MM.1S (cell line): ENCODE measurements at regions not wholly inside any gene's neighbourhood (a gene's known extent, or its start where the extent isn't known, plus 50 kb on each side); places are given as distances from the start of the nearest gene placed in this dataset.

Source experiments
- DNase-seq: peaks from one replicate; pipeline ENCODE4 v3.0.0-alpha.2; 2015
- H2AFZ ChIP-seq: fragments of 300-600 bp; sonication (generic); 2 replicates; pipeline ENCODE4 v1.6.0; 2016; ENCODE audit warnings: antibody characterized with exemption, low read length
- H3F3A ChIP-seq: fragments of 300-600 bp; sonication (generic); 2 replicates; pipeline ENCODE4 v1.6.1; 2016; ENCODE audit warnings: mild to moderate bottlenecking, antibody characterized with exemption, low read length, moderate library complexity, mixed read lengths; ENCODE audit not compliant: insufficient read depth
- H3K27ac ChIP-seq: fragments of 300-600 bp; sonication (generic); 2 replicates; pipeline ENCODE4 v1.5.1; 2016; ENCODE audit warnings: mild to moderate bottlenecking, low read length
- H3K27me3 ChIP-seq: fragments of 300-600 bp; sonication (generic); replicated peaks from 2 replicates; pipeline ENCODE4 v1.6.0; 2016; ENCODE audit warnings: low read length; ENCODE audit not compliant: insufficient read depth
- H3K36me3 ChIP-seq: fragments of 300-600 bp; sonication (generic); replicated peaks from 2 replicates; pipeline ENCODE4 v1.6.1; 2016; ENCODE audit warnings: mild to moderate bottlenecking, low read length, mixed read lengths; ENCODE audit not compliant: insufficient read depth
- H3K4me1 ChIP-seq: fragments of 300-600 bp; sonication (generic); 2 replicates; pipeline ENCODE4 v1.6.1; 2016; ENCODE audit warnings: low read length, mixed read lengths
- H3K4me2 ChIP-seq: fragments of 300-600 bp; sonication (generic); 2 replicates; pipeline ENCODE4 v1.6.0; 2016; ENCODE audit warnings: low read depth, low read length
- H3K4me3 ChIP-seq: fragments of 300-600 bp; sonication (generic); 2 replicates; pipeline ENCODE4 v1.5.1; 2016; ENCODE audit warnings: low read length, mixed read lengths
- H3K79me2 ChIP-seq: fragments of 300-600 bp; sonication (generic); 2 replicates; pipeline ENCODE4 v1.6.1; 2016; ENCODE audit warnings: mixed run types, low read length, mixed read lengths
- H3K9ac ChIP-seq: fragments of 300-600 bp; sonication (generic); 2 replicates; pipeline ENCODE4 v1.6.1; 2016; ENCODE audit warnings: low read length, mixed read lengths
- H3K9me2 ChIP-seq: fragments of 300-600 bp; sonication (generic); replicated peaks from 2 replicates; pipeline ENCODE4 v1.6.1; 2016; ENCODE audit warnings: mild to moderate bottlenecking, low read length, mixed read lengths; ENCODE audit not compliant: insufficient read depth
- H3K9me3 ChIP-seq: fragments of 300-600 bp; sonication (generic); replicated peaks from 2 replicates; pipeline ENCODE4 v1.6.1; 2016; ENCODE audit warnings: mild to moderate bottlenecking, low read length, mixed read lengths; ENCODE audit not compliant: insufficient read depth
- H4K20me1 ChIP-seq: fragments of 300-600 bp; sonication (generic); 2 replicates; pipeline ENCODE4 v1.6.1; 2016; ENCODE audit warnings: mild to moderate bottlenecking, low read length, moderate library complexity, mixed read lengths; ENCODE audit not compliant: insufficient read depth
- EZH2 ChIP-seq: fragments of 300-600 bp; sonication (generic); optimal IDR thresholded peaks from 2 replicates; pipeline ENCODE3; 2017; ENCODE audit warnings: low read depth, mild to moderate bottlenecking, antibody characterized with exemption, low read length, mixed read lengths
- EZH2phosphoT487 ChIP-seq: fragments of 300-600 bp; sonication (generic); IDR thresholded peaks from 2 replicates; pipeline ENCODE4 v1.6.1; 2018; ENCODE audit warnings: antibody characterized with exemption, low read length
- TF ChIP-seq, protein P1 (sequence below): fragments of 300-600 bp; sonication (generic); IDR thresholded peaks from 2 replicates; pipeline ENCODE4 v1.5.1; 2016; ENCODE audit warnings: antibody characterized with exemption, low read length, mixed read lengths

- TF ChIP-seq EZH2phosphoT487 (no peak), EZH2 (no peak)
- TF ChIP-seq, protein P1, sequence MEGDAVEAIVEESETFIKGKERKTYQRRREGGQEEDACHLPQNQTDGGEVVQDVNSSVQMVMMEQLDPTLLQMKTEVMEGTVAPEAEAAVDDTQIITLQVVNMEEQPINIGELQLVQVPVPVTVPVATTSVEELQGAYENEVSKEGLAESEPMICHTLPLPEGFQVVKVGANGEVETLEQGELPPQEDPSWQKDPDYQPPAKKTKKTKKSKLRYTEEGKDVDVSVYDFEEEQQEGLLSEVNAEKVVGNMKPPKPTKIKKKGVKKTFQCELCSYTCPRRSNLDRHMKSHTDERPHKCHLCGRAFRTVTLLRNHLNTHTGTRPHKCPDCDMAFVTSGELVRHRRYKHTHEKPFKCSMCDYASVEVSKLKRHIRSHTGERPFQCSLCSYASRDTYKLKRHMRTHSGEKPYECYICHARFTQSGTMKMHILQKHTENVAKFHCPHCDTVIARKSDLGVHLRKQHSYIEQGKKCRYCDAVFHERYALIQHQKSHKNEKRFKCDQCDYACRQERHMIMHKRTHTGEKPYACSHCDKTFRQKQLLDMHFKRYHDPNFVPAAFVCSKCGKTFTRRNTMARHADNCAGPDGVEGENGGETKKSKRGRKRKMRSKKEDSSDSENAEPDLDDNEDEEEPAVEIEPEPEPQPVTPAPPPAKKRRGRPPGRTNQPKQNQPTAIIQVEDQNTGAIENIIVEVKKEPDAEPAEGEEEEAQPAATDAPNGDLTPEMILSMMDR: no peak
- Histone ChIP-seq H3K9me2 (no peaks in the 10 kb centered on the region), H4K20me1 (no peaks in the 10 kb centered on the region), H3F3A (no peaks in the 10 kb centered on the region), H3K9me3 (no peaks in the 10 kb centered on the region), H3K27me3 (no peaks in the 10 kb centered on the region), H3K4me2 (no peak overlapping the region), H3K27ac (no peak overlapping the region), H3K79me2 (no peaks in the 10 kb centered on the region), H3K4me1 (no peaks in the 10 kb centered on the region), H3K36me3 (no peaks in the 10 kb centered on the region), H3K9ac (no peak overlapping the region), H2AFZ (no peak overlapping the region), H3K4me3 (no peak overlapping the region)
- no peak for DNase-seq
Measured at GRCh38 chr9:14427419-14427818, 113.5 kb upstream of the NFIB start.

DNA sequence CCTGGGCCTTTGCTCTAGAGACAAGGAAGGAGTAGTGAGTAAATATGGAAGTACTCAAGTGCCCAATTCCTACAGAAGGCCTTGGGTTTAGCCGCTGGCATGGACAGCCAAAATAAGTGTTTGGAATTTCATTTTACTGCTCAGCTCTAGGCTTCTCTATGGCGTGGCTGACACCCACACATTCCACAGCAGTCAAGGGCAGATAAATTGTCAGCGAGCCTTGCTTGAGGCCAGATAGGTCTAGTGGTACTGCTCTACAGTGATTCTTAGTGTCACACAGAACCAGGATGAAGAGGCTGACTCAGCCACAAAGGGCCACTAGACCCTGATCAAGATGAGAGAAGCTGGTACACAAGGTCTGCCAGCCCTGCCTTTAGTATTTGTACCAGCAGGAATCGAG, 111.0 kb upstream of the NFIB start:
- no peaks in the 10 kb centered on the region for H3K27me3 ChIP-seq
- DNase-seq: no peak
- no peak overlapping the region for H3K4me2 ChIP-seq
- no peaks in the 10 kb centered on the region for H3F3A ChIP-seq
- H3K9me3 ChIP-seq: no peaks in the 10 kb centered on the region
- no peak overlapping the region for H3K9ac ChIP-seq
- H4K20me1 ChIP-seq: no peaks in the 10 kb centered on the region
- no peak for TF ChIP-seq EZH2
- TF ChIP-seq, protein P1: no peak
- TF ChIP-seq EZH2phosphoT487: no peak
- no peaks in the 10 kb centered on the region for H3K36me3 ChIP-seq
- no peak overlapping the region for H3K4me3 ChIP-seq
- H3K4me1 ChIP-seq: no peaks in the 10 kb centered on the region
- no peaks in the 10 kb centered on the region for H3K79me2 ChIP-seq
- H3K27ac ChIP-seq: no peak overlapping the region
- no peak overlapping the region for H2AFZ ChIP-seq
- H3K9me2 ChIP-seq: no peaks in the 10 kb centered on the region

DNA sequence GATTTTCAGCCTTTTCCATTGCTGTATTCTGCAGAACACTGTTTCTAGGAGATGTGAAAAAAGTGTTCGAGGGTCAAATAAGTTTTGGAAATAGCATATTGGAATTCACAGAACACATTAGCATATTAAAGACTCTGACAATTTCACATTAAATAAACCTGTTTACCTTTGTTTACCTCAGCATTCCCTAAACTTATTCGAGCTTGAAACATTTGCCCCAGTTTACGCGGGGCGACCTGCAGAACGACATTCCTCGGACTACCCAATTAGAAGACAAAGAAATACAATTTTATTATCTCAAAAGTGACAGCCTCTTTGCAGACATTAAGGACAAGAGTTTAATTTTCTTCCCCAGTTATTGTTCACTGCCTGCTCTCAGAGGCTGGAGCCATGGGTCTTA, 110.3 kb upstream of the NFIB start:
- no peaks in the 10 kb centered on the region for H3F3A ChIP-seq
- H3K36me3 ChIP-seq: no peaks in the 10 kb centered on the region
- no peak overlapping the region for H3K4me2 ChIP-seq
- no peaks in the 10 kb centered on the region for H3K9me2 ChIP-seq
- no peaks in the 10 kb centered on the region for H3K4me1 ChIP-seq
- TF ChIP-seq EZH2phosphoT487: no peak
- no peak for TF ChIP-seq EZH2
- TF ChIP-seq, protein P1: no peak
- no peak overlapping the region for H3K9ac ChIP-seq
- H4K20me1 ChIP-seq: no peaks in the 10 kb centered on the region
- no peak overlapping the region for H3K4me3 ChIP-seq
- no peaks in the 10 kb centered on the region for H3K9me3 ChIP-seq
- no peak for DNase-seq
- no peak overlapping the region for H3K27ac ChIP-seq
- H2AFZ ChIP-seq: no peak overlapping the region
- H3K79me2 ChIP-seq: no peaks in the 10 kb centered on the region
- no peaks in the 10 kb centered on the region for H3K27me3 ChIP-seq
